Mucosa of descending colon (tissue), 3 donors: ENCODE measurements at regions not wholly inside any gene's neighbourhood (a gene's known extent, or its start where the extent isn't known, plus 50 kb on each side); places are given as distances from the start of the nearest gene placed in this dataset.
A peak's percentile ranks its signal among the peaks of the same experiment; 100 is the strongest.

Experiments
- ATAC-seq: fragments of 200-7000 bp; cut with Tn5 transposase; one replicate; pipeline ENCODE4 v1.9.1; 2020; ENCODE audit warnings: mild to moderate bottlenecking, moderate library complexity
- DNase-seq, 3 donors: peaks; one replicate each; pipeline ENCODE4 v3.0.0-alpha.2; 2020
- H3K36me3 ChIP-seq: fragments of 200-600 bp; one replicate; pipeline ENCODE4 v1.8.0; 2021; ENCODE audit warnings: low read depth, mild to moderate bottlenecking
- H3K4me1 ChIP-seq: fragments of 200-600 bp; one replicate; pipeline ENCODE4 v1.8.0; 2021; ENCODE audit warnings: low read depth, mild to moderate bottlenecking
- H3K4me3 ChIP-seq: fragments of 200-600 bp; one replicate; pipeline ENCODE4 v1.8.0; 2021; ENCODE audit warnings: mild to moderate bottlenecking
- H3K9me3 ChIP-seq: fragments of 200-600 bp; one replicate; pipeline ENCODE4 v1.8.0; 2021; ENCODE audit warnings: mild to moderate bottlenecking
- CTCF ChIP-seq: fragments of 200-600 bp; IDR thresholded peaks from one replicate; pipeline ENCODE4 v1.8.0; 2022; ENCODE audit warnings: antibody characterized with exemption, mild to moderate bottlenecking
- intact Hi-C, 2 donors: fragments of 100-400 bp; cut with DNase I in 1 of 2; cut with micrococcal nuclease in 1 of 2; formaldehyde crosslinking; loops; one replicate each; pipeline versions ENCODE4 v1.11.0 to v1.11.1; 2022; cut with DNase I, micrococcal nuclease
- donor health status: DM: no; HTN: no; CAD: no; lungs with moderate emphysema.
- donor health status: DM: no; HTN: no; CAD: no.
- donor health status: DM: no; HTN: yes; CAD: no.

- intact Hi-C loops, result loop anchor here (10.0 kb wide), 2 partner anchors 1188 to 1338 kb away; partner anchors contain the start of gene TBL1XR1 (in 1 of the 2)
- Histone ChIP-seq H3K4me1 (no peaks in the 10 kb centered on the region), H3K36me3 (no peaks in the 10 kb centered on the region), H3K4me3 (no peak overlapping the region), H3K9me3 (no peaks in the 10 kb centered on the region)
- DNase-seq (no peak), ATAC-seq (no peak)
- no peak for TF ChIP-seq CTCF
These were observed 153.7 kb upstream of the KCNMB2 start for GRCh38 chr3:178382449-178383061.

- DNase-seq (no peak), ATAC-seq (no peak)
- H3K4me3 ChIP-seq, result no peak overlapping the region
- H3K4me1 ChIP-seq, result no peaks in the 10 kb centered on the region
- intact Hi-C loops, result loop anchor here (10.0 kb wide), 2 partner anchors 1190 to 1340 kb away; partner anchors contain the start of gene TBL1XR1 (in 1 of the 2)
- no peaks in the 10 kb centered on the region for H3K36me3 ChIP-seq
- TF ChIP-seq CTCF, result no peak
- H3K9me3 ChIP-seq, result no peaks in the 10 kb centered on the region
These were observed 151.7 kb upstream of the KCNMB2 start for GRCh38 chr3:178384321-178385230.

GRCh38 chr3:178385280-178385952, 150.8 kb upstream of the KCNMB2 start:
- intact Hi-C loops, result loop anchor here (10.0 kb wide), 2 partner anchors 1191 to 1341 kb away; partner anchors contain the start of gene TBL1XR1 (in 1 of the 2)
- no peaks in the 10 kb centered on the region for H3K9me3 ChIP-seq
- ATAC-seq (peak; percentile 52), DNase-seq (peak in 1 of 3 donors; percentile 54)
- TF ChIP-seq CTCF, result peak; percentile 35
- H3K4me1 ChIP-seq, result no peaks in the 10 kb centered on the region
- H3K36me3 ChIP-seq, result no peaks in the 10 kb centered on the region
- no peak overlapping the region for H3K4me3 ChIP-seq

- intact Hi-C loops, result loop anchor here (10.0 kb wide), 2 partner anchors 1192 to 1342 kb away; partner anchors contain the start of gene TBL1XR1 (in 1 of the 2)
- no peaks in the 10 kb centered on the region for H3K36me3 ChIP-seq
- ATAC-seq, result no peak
- no peaks in the 10 kb centered on the region for H3K4me1 ChIP-seq
- no peak for DNase-seq
- TF ChIP-seq CTCF, result no peak
- H3K4me3 ChIP-seq, result no peak overlapping the region
- H3K9me3 ChIP-seq, result no peaks in the 10 kb centered on the region
These were observed 149.8 kb upstream of the KCNMB2 start for GRCh38 chr3:178386401-178386800.

GRCh38 chr3:178386880-178387279, 149.4 kb upstream of the KCNMB2 start:
- ATAC-seq (no peak), DNase-seq (no peak)
- TF ChIP-seq CTCF, result no peak
- no peaks in the 10 kb centered on the region for H3K36me3 ChIP-seq
- no peak overlapping the region for H3K4me3 ChIP-seq
- H3K4me1 ChIP-seq, result no peaks in the 10 kb centered on the region
- intact Hi-C loops, result loop anchor here (10.0 kb wide), 2 partner anchors 1192 to 1342 kb away; partner anchors contain the start of gene TBL1XR1 (in 1 of the 2)
- H3K9me3 ChIP-seq, result no peaks in the 10 kb centered on the region
